Activated CD4-positive, alpha-beta T cell treated with anti-CD3 and anti-CD28 coated beads, Interleukin-2, amount 50 U/mL, for 48 hours (primary cell): ENCODE measurements at regions not wholly inside any gene's neighbourhood (a gene's known extent, or its start where the extent isn't known, plus 50 kb on each side); places are given as distances from the start of the nearest gene placed in this dataset.
"Not testable (repeated sequence)": the region's sequence is repeated elsewhere in the genome, so short reads cannot be mapped to it uniquely, and the experiment has no call there.

Source experiments
- DNase-seq, 2 experiments: peaks; one replicate each; pipeline ENCODE4 v3.0.0-alpha.2; 2020

DNA sequence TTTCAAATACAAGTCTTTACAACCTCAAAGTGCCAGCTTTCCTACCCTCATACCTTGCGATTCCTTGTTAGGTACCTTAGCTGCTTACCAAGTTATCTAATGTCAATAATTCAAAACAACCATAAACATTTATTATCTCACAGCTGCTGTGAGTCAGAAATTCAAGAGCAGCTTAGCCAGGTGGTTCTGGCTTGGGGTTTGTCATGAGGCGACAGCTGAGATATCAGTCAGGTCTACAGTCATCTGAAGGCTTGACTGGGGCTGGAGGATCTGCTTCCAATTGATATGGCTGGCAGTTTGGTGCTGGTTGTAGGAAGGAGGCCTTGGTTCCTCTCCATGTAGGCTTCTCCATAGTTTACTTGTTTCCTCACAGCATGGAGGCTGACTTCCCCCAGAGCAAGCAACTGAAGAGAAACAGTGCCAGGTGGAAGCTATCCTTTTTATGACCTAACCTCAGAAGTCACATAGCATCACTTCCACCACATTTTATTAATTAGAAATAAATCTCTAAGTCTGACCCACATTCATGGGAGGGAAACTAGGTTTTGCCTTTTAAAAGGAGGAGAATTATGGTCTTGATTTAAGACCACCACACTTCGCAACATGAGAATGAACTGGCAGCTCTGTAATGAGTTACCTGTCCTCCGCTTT, 103.3 kb upstream of the FGGY start:
- no peak for DNase-seq

DNA sequence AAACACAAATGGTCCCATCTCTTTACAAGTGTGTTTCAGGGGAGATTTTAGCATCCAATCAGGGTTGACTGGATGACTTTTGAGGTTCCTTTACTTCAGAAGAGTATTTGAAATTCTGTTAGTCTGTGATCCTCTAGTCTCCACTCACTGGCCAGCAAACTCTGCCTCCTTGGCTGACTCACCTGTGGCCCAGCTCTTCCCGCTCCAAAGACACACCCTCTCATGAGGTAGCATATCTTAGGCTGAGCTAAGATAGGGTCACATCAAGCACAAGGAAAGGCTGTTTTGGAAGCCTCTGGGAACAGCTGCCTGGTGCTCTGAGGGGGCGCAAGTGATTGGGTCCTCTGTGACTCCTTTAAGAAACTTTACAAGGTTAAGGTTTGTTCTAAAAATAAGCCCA, 102.3 kb upstream of the FGGY start:
- DNase-seq, result no peak

- DNase-seq, result no peak
These were observed 101.7 kb upstream of the FGGY start for GRCh38 chr1:59195151-59195550.

GRCh38 chr1:59198564-59198963, 98.3 kb upstream of the FGGY start:
- no peak for DNase-seq

- DNase-seq, result no peak
These were observed 97.7 kb upstream of the FGGY start for GRCh38 chr1:59199147-59199546.

DNA sequence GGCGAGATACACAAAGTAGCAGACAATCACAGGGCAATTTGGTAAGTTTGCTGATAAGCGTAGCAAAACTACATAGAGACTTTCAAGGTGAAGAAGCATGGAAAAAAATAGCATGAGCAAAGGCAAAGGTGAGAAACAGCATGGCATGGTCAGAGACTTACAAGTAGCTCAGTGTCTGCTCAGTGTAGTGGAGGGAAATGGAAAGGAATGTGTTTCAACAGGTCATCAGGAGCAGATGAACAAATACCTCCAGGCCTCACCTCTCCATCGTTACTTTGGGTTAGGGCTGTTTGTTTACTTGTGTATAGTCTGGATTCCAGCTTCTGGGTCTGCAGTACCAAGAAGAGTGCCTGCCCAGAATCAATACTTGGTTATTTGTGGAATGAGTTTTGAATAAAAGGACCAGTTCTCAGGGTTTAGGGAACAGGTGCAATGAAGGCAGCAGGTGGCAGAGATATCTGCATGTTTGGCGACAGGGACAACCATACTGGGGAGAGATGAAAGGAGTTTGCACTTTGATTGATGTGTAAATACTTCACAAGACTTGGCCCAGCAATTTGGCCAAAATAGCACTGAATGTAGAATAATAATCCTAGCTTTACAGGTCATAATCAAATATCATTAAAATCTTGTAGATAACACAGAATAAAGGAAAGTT, 97.0 kb upstream of the FGGY start:
- DNase-seq, result no peak

DNA sequence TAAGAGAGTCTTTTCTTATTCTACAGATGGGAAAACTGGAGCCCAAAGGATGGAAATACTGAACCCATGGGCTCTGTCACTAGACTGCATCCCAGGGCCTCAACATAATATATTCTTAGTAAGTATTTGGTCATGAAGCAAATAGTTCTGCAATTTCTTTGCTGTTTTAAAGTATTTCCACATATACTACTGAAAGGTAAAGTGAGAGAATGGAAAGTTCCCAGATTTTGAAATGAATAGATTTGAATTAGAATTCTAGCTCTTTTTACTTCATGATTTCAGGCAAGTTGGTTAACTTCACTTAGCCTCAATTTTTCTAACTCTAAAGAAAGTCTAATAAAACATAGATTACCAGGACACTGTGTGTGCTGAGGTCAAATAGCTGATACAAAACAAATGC, 95.6 kb upstream of the FGGY start:
- no peak for DNase-seq

DNA sequence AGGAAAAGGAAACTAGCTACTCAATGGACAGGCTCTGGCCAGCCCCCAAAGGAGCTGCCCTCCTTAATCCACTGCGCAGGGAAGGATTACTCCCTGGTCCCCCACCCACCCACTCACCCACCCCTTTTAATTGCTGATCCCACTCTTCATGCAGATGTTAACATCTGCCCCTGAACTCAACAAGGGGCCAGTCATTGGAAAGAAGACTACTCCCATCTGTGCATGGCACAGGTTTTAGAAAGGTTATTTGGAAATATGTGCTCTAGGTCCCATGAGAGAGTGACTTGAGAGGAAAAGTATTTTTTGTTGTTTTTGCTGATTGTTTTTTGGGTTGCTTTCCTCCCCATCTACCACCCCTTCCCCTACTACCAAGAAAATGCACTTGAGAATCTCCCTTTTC, 94.4 kb upstream of the FGGY start:
- DNase-seq, result no peak

- DNase-seq, result no peak
These were observed 92.9 kb upstream of the FGGY start for GRCh38 chr1:59204001-59204400.

DNA sequence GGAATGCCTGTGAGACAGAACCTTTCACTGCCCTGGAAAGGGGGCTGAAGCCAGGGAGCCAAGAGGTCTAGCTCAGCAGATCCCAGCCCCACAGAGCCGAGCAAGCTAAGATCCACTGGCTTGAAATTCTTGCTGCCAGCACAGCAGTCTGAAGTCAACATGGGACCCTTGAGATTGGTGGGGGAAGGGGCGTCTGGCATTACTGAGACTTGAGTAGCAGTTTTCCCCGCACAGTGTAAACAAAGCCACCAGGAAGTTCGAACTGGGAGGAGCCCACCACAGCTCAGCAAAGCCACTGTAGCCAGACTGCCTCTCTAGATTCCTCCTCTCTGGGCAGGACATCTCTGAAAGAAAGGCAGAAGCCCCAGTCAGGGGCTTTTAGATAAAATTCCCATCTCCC, 90.3 kb upstream of the FGGY start:
- DNase-seq, result not testable (repeated sequence)

- DNase-seq, result not testable (repeated sequence)
These were observed 86.5 kb upstream of the FGGY start for GRCh38 chr1:59210430-59210829.

DNA sequence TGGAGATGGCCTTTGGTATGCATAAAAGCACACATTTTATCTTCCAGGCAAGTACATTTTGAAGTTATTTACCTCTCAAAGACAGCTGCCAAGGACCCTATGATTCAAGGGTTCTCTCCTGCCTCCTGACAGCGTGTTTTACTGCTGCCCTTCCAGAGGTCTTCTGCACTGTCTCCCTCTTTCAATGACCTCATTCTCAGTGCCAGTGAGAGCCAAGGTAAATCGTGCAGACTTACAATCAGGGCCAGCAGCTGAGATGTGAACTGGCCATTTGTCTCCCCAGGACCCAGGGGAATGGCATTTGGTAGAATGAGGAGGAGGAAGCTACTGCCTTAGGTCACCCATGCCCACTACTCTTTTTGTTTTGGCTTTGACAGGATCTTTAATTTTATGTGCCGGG, 84.2 kb upstream of the FGGY start:
- DNase-seq, result no peak

DNA sequence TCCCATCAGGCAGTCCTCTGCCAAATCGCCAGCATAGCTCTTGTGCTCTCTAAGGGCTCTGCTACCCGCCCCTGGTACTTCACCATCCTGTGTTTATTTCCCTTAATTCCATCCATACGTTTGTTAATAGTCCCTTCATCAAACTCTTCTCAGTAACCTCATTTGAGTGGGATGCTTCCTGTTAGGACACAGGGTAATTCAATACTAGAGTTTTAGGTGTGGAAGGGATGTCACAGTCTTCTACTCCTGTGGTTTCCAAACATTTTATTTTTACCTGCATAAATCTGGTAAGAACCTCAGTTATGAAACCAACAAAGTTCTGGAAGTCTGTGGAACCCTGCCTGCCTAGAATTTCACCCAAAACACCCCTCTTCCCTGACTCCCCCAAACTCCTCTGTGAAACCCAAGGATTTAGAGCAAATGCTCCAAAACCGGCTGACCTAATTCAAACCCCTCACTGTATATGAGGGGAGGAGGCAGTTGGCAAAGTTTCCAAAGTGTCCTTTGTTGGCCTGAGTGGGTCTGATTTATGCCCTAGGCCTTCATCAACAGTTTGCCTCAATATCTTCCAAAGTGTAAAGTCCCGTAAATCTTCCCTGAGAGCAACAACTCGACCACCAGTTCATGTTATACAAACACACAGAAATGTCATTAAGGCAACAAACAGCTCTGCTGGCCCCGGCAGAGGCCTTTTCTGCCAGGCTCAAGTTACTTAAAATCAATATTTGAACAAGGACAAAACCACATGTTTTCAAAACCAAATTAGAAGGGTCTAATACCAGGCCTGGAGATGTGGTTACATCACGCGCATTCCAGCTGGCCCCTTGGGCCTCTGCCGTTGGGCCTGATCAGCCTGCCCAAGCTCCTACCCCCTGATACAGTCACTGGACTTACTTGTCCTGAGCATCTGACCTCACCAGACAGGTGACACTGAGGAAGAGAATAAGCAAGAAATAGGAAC, 82.4 kb upstream of the FGGY start:
- no peak for DNase-seq

DNA sequence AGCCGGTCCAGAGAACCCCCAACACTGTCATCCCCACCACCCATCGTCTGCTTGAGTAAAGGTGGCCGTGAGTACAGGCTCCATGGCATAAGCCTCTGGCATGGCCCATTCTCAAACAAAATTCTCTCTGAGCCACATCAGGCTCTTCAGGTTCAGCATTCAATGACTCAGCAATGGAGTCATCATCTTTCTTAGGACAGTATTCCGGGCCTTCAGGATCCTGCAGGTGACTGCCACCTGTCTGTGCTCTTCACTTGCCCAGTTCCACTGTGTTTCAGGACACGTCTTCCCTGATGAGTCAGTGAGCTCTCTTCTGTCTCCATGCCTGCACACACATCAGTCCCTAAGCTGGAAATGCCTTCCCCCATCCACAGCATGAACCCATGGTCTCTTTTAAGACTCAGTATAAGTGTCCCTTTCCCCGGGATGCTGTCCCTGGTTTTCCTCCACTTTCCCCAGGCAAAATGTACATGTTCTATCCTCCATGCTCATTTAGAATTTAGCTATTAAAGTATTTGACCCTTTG, 81.1 kb upstream of the FGGY start:
- DNase-seq, result no peak

DNA sequence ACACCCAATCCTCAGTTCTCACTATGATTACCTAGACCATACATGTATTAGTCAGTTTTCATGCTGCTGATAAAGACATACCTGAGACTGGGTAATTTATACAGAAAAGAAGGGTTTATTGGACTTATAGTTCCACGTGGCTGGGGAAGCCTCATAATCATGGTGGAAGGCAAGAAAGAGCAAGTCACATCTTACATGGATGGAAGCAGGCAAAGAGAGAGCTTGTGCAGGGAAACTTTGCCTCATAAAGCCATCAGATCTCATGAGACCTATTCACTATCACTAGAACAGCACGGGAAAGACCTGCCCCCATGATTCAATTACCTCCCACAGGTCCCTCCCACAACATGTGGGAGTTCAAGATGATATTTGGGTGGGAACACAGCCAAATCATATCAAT, 79.5 kb upstream of the FGGY start:
- not testable (repeated sequence) for DNase-seq

DNA sequence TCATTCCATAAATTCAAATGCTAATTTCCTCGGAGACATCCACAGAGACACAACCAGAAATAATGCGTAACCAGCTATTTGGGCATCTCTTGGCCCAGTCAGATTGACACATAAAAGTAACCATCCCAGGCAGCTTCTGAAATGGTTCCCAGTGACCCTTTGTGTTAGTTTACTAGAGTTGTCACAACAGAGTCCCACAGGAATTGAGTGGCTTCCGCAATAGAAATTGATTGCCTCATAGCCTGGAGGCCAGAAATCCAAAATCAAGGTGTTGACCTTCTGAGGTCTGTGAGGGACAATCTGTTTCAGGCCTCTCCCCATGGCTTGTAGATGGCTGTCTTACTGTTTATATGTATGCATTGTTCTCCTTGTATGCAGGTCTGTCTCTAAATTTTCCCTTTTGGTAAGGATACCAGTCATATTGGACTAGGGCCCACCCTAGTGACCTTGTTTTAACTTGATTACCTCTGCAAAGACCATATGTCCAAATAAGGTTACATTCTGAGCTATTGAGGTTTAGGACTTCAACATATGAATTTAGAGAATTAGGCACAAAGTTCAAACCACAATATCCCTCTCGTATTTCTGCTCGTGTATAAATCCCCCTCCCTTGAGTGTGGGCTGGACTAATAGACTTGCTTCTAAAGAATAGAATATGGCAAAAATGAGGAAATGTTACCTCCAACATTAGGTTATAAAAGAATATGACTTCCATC, 78.2 kb upstream of the FGGY start:
- no peak for DNase-seq

- no peak for DNase-seq
These were observed 77.0 kb upstream of the FGGY start for GRCh38 chr1:59219916-59220315.

DNA sequence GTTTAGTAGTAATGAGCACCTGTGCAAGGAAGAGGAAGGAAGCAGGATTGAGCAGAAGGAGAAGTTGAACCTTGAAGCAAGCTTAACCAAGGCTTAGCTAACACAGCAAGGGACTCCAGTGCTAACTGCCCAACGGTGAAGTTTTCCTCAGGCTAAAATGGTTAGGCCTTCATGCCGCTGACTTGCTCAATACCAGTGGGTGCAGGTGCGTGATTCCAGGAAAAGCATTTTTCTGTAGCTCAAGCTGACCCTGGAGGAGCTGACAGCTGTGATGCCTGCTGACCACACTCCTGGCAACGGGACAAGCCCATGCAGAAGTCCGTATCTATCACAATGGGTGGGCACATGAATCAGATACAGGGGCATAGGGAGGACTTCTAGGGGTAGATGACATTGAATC, 76.5 kb upstream of the FGGY start:
- no peak for DNase-seq

GRCh38 chr1:59223198-59223597, 73.7 kb upstream of the FGGY start:
- DNase-seq, result no peak

DNA sequence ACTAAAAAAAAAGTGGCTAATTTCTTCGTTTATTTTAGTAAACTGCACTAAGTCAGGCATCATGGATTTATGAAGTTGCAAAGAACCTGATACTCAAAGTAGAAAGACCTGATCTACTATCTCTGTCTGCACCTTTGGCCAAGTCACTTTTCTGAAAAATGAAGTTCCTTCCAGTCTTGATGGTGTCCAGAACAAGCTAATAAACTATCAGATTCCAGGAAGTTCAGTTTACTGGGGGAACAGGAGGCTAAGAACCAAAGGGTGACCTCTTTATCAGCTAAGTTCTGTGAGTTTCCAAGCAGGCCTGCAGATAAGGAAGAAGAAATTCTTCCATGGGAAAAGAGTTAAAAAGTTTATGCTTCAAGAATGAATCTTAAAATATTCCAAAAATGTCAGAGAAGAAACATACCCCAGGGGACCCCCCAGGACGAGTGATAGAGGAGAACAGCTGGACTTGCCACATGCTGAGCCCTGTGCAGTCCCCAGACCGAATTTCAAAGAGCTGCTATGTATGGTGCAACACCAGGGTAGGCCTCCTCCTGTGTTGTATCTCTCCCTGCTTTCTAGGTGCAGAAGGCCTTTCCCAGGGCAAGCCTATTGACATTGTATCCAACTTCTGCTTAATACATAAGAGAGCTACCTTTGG, 72.8 kb upstream of the FGGY start:
- no peak for DNase-seq

GRCh38 chr1:59225594-59226316, 71.1 kb upstream of the FGGY start:
- DNase-seq, result no peak

GRCh38 chr1:59229138-59229537, 67.8 kb upstream of the FGGY start:
- DNase-seq, result no peak
